ENCODE measurements at regions not wholly inside any gene's neighbourhood (a gene's known extent, or its start where the extent isn't known, plus 50 kb on each side); places are given as distances from the start of the nearest gene placed in this dataset.

DNA sequence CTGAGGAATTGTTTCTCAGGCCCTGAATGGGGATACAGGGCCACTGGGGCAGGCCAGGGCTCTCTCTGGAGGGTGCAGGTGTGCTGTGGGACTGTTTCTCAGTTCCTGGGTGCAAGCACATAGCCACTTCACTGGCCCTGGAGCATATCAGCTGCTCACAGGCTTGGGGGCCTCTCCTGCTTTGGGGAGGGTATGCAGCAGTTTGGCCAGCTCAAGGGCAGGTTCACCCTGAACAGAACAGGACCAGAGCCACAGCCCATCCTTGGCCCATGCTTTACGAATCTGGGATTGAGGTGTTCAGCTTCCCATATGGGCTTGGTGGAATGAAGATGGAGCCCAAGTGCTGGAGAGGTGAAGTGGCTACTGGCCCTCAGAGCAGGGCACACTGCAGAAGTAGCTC lies 186.5 kb downstream of the FBXO8 start:
- WGBS (ENCODE audit: insufficient coverage, low coverage, missing lambda C conversion rate), result 11% methylated on average over 1 of the region's 1 CpG
- DNase-seq (ENCODE audit: extremely low read depth in 1 of 4, low spot score in 3 of 4) (no peak), ATAC-seq (no peak), FAIRE-seq (no peak)
- TF ChIP-seq PHTF2 (CRISPR knock-in tag; IDR thresholded peaks at IDR 0.05), result no peak
- no peak for TF ChIP-seq MYC (IDR thresholded peaks at IDR 0.05; ENCODE audit: low read depth, low read length)
- no peak for TF ChIP-seq MYC (CRISPR knock-in tag; IDR thresholded peaks at IDR 0.05; ENCODE audit: borderline replicate concordance, low read depth)
- no peak for TF ChIP-seq ZNF707 (CRISPR knock-in tag; conservative IDR thresholded peaks at IDR 0.05)
- no peak for TF ChIP-seq ZNF212 (CRISPR knock-in tag; IDR thresholded peaks at IDR 0.05)
- TF ChIP-seq STAG1 (CRISPR knock-in tag; IDR thresholded peaks at IDR 0.05; ENCODE audit: borderline replicate concordance), result no peak
- Histone ChIP-seq H3K27ac (ENCODE audit: extremely low read depth, low read depth, low read length) (no peak overlapping the region), H2AFZ (ENCODE audit: low read depth, low read length) (no peak overlapping the region), H3K9ac (ENCODE audit: insufficient read depth in 1 of 2, low read depth in 2 of 2, low read length in 2 of 2) (no peak overlapping the region), H3K4me1 (replicated peaks in 1 of 2; ENCODE audit: control insufficient read depth in 2 of 2, insufficient read depth in 2 of 2, low read length in 2 of 2) (no peaks in the 10 kb centered on the region), H3K4me3 (no peak overlapping the region), H3K9me1 (ENCODE audit: control insufficient read depth, insufficient read depth, low read length) (no peaks in the 10 kb centered on the region), H3K36me3 (ENCODE audit: control insufficient read depth, insufficient read depth, low read length) (no peaks in the 10 kb centered on the region), H3K4me2 (ENCODE audit: insufficient read depth, low read length) (no peak overlapping the region), H3K9me3 (replicated peaks; ENCODE audit: control insufficient read depth, insufficient read depth, low read depth, low read length) (no peaks in the 10 kb centered on the region), H3K79me2 (ENCODE audit: control insufficient read depth, insufficient read depth, low read length) (no peaks in the 10 kb centered on the region), H3K27me3 (ENCODE audit: control insufficient read depth in 2 of 2, insufficient read depth in 2 of 2, low read length in 2 of 2) (no peaks in the 10 kb centered on the region), H4K20me1 (replicated peaks; ENCODE audit: control insufficient read depth, insufficient read depth, low read length) (no peaks in the 10 kb centered on the region; the same call in 1 of the 2 replicates)
- intact Hi-C loops (cut with micrococcal nuclease), result no loop called here
- BruUV-seq (replicated peaks), result no TSS peak
- POLR2A ChIA-PET, result no interaction called here
- CTCF ChIA-PET (ENCODE audit: low intra/inter-chr PET ratio), result no interaction called here
- in situ Hi-C loops (cut with MboI), result no loop called here

DNA sequence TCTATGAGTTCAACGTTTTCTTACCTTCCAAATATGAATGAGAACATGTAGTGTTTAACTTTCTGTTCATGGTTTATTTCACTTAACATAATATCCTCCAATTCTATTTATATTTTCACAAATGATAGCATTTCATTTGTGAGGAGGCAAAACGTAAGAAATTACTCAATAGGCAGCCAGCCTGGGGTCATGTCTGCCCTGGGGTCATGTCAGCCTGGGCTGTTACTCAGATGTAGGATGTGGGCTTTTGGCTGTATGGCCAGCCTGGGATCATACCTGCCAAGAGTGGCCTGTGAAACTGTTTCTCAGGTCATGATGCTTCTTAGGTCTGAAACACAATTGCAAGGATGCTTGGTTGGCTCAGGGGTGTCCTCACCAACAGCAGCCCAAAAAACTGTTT lies 187.0 kb downstream of the FBXO8 start:
- Histone ChIP-seq H3K9me1 (ENCODE audit: control insufficient read depth, insufficient read depth, low read length) (no peaks in the 10 kb centered on the region), H3K79me2 (ENCODE audit: control insufficient read depth, insufficient read depth, low read length) (no peaks in the 10 kb centered on the region), H3K27ac (ENCODE audit: extremely low read depth, low read depth, low read length) (no peak overlapping the region), H2AFZ (ENCODE audit: low read depth, low read length) (no peak overlapping the region), H3K4me1 (replicated peaks in 1 of 2; ENCODE audit: control insufficient read depth in 2 of 2, insufficient read depth in 2 of 2, low read length in 2 of 2) (no peaks in the 10 kb centered on the region), H3K4me3 (no peak overlapping the region), H3K27me3 (ENCODE audit: control insufficient read depth in 2 of 2, insufficient read depth in 2 of 2, low read length in 2 of 2) (no peaks in the 10 kb centered on the region), H3K36me3 (ENCODE audit: control insufficient read depth, insufficient read depth, low read length) (no peaks in the 10 kb centered on the region), H4K20me1 (replicated peaks; ENCODE audit: control insufficient read depth, insufficient read depth, low read length) (no peaks in the 10 kb centered on the region; the same call in 1 of the 2 replicates), H3K4me2 (ENCODE audit: insufficient read depth, low read length) (no peak overlapping the region), H3K9ac (ENCODE audit: insufficient read depth in 1 of 2, low read depth in 2 of 2, low read length in 2 of 2) (no peak overlapping the region), H3K9me3 (replicated peaks; ENCODE audit: control insufficient read depth, insufficient read depth, low read depth, low read length) (no peaks in the 10 kb centered on the region)
- no peak for TF ChIP-seq MTA3 (IDR thresholded peaks at IDR 0.05; ENCODE audit: borderline replicate concordance)
- no peak for TF ChIP-seq MEF2D (tag; conservative IDR thresholded peaks at IDR 0.05; ENCODE audit: low read depth)
- TF ChIP-seq, protein P1, sequence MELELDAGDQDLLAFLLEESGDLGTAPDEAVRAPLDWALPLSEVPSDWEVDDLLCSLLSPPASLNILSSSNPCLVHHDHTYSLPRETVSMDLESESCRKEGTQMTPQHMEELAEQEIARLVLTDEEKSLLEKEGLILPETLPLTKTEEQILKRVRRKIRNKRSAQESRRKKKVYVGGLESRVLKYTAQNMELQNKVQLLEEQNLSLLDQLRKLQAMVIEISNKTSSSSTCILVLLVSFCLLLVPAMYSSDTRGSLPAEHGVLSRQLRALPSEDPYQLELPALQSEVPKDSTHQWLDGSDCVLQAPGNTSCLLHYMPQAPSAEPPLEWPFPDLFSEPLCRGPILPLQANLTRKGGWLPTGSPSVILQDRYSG (tag; conservative IDR thresholded peaks at IDR 0.05; ENCODE audit: low read depth), result no peak
- no peak for TF ChIP-seq DACH1 (IDR thresholded peaks at IDR 0.05; ENCODE audit: partially characterized antibody)
- no peak for TF ChIP-seq EZH2 (IDR thresholded peaks at IDR 0.05; ENCODE audit: borderline replicate concordance, low read depth, low read length)
- TF ChIP-seq TAF7 (tag; IDR thresholded peaks at IDR 0.05), result no peak
- ChIA-PET POLR2A (no interaction called here), CTCF (ENCODE audit: low intra/inter-chr PET ratio) (no interaction called here)
- DNase-seq (ENCODE audit: extremely low read depth in 1 of 4, low spot score in 3 of 4) (no peak), ATAC-seq (no peak), FAIRE-seq (no peak)
- in situ Hi-C loops (cut with MboI) (no loop called here), intact Hi-C loops (cut with micrococcal nuclease) (no loop called here)
- 3% methylated on average over 2 of the region's 2 CpGs for WGBS (ENCODE audit: insufficient coverage, low coverage, missing lambda C conversion rate)
- no TSS peak for BruUV-seq (replicated peaks)

Measured in K562 (cell line).